GM19397 (cell line): ENCODE measurements at regions not wholly inside any gene's neighbourhood (a gene's known extent, or its start where the extent isn't known, plus 50 kb on each side); places are given as distances from the start of the nearest gene placed in this dataset.

ENCODE experiments used
- ATAC-seq: cut with Tn5 transposase; IDR thresholded peaks from one replicate; pipeline ENCODE4 v1.9.1; 2021; ENCODE audit warnings: mild to moderate bottlenecking, moderate library complexity; ENCODE audit not compliant: unreplicated experiment

DNA sequence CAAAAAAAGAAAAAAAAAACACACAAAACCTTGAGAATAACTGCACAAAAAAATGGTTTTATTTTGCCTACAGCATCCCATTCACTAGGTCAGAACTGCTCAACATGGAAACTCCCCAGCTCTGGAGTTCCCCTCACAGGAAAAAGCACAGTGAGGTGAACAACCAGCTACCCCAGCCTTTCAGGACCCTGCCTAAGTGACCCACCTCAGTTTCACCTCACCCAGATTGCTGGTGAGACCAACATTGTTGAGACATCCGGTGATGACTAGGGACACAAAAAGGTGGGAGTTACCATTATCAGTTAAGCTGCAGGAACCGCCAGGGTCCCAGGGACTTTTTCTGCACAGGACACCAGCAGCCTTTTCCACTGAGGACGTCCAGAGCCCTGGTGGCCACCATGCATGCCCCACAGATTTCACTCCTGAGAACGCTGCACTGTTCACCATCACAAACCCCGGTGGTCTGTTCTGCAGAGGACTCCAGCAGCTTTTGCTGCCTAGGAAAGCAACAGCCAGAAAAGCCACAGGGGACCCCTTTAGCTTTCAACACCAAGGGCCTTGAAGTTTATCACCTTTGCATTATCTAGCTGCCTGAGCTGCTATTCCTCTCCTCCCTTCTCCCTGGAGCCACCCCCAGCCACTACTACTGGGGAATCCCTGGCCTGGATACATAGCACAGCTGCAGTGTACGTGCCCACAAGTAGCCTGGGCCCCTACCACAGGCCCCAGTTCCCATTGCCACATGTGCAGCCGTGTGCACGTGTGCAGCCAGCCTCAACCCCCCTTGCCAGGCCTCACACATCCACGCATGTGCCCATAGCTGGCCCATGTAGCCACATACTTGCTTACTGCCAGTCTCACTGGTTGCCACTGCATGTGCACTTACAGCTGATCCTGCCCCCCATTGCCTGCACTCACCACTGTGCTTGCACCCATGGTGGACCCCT, 62.5 kb upstream of the FAR2 start:
- no peak for ATAC-seq

DNA sequence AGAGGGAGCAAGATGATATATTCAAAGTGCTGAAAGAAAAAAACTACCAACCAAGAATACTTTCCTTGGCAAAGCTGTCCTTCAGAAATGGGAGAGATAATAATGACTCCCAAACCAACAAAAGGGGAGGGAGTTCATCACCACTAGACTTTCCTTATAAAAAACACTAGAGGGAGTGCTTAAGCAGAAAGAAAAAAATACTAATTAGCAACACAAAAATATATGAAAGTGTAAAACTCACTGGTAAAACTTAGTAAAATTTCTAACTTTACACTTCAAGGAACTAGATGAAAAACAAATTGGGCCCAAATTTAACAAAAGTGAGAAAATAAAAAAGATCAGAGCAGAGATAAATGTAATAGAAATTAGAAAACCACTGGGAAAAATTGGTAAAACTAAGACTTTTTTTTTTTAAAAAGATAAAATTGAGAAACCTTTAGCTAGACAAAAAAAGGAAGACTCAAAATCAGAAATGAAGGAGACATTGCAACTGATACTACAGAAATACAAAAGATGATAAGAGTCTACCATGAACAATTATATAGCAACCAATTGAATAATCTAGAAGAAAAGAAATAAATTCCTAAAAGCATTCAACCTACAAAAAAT, 60.4 kb upstream of the FAR2 start:
- no peak for ATAC-seq
